ENCODE measurements at regions not wholly inside any gene's neighbourhood (a gene's known extent, or its start where the extent isn't known, plus 50 kb on each side); places are given as distances from the start of the nearest gene placed in this dataset.
"Not testable (repeated sequence)": the region's sequence is repeated elsewhere in the genome, so short reads cannot be mapped to it uniquely, and the experiment has no call there.

- no peak for DNase-seq
These were observed 791.8 kb upstream of the C9orf72 start for GRCh38 chr9:28365020-28365640.

- DNase-seq: no peak
These were observed 792.4 kb upstream of the C9orf72 start for GRCh38 chr9:28365728-28366127.

DNA sequence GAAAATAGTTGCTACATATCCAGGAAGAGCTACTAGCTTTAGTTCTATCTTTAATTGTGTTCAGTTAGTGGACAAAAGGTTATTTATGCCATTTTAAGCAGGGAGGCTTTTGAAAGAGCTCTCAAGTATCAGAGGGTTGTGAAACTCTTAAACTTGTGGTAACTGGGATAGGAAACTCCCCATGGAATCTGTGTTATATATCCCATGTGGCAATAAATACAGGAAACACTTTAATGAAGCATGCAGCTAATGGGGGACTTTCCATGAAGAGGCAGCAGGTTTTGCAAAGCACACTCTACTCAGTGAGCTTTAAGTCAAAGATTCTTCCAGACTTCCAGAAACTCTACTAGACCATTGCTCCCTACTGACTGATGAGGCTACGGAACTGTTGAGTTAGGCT lies 805.0 kb upstream of the C9orf72 start:
- DNase-seq: no peak

- DNase-seq: no peak
These were observed 805.8 kb upstream of the C9orf72 start for GRCh38 chr9:28379082-28379481.

GRCh38 chr9:28389411-28389810 lies 816.1 kb upstream of the C9orf72 start:
- no peak for DNase-seq

DNA sequence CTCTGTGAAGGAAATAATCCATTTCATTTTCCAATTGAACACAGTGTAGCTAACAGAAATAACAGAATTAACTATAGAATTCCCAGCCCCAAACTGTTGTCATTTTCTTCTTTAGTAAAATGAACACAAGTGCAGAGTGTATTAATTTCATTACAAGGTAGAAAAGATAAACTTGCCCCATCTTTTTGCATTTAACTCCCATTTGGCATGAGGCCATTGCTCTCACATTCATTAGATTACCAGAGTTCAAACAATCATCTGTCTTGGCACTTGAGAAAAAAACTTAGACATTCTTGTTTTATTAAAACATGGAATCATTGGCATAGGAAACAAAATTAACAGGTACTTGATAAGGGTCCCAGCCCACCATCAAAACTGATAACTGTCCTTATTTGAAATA lies 821.5 kb upstream of the C9orf72 start:
- no peak for DNase-seq

DNA sequence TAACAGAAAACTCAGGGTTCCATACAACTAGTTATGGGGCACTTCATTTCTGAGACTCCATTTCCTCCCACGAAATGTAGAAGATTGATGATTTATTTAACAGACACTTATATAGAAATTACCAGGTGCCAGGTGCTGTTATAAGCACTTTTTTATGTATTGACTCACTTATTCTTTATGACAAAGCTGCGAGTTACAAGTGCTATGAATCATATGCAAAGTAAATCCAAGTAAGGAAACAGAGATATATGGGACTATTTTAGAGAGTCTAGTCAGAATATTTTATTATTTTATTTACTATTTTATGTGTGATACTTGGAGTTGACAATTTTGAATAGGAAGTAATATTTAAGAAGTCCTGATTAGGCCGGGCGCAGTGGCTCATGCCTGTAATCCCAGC lies 822.8 kb upstream of the C9orf72 start:
- no peak for DNase-seq

DNA sequence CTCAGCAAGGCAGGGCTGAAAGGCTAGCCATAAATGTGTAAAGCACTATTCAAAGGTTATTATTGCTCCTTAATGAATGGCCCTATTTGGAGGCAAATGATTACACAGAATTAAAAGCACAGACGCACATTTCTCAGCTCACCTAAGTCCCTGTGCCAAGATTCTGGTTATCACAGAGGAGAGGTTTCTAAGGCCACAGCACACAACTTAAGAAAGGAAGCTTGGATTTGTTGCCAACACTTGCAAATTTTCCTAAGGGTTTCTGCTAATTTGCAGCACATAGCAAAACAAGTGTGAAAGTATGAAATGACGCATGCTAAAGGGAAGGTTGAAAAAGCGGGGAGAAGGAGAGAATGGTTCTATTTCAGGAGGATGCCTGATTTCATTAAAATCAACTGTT lies 834.1 kb upstream of the C9orf72 start:
- no peak for DNase-seq

- no peak for DNase-seq
These were observed 836.6 kb upstream of the C9orf72 start for GRCh38 chr9:28409919-28410318.

DNA sequence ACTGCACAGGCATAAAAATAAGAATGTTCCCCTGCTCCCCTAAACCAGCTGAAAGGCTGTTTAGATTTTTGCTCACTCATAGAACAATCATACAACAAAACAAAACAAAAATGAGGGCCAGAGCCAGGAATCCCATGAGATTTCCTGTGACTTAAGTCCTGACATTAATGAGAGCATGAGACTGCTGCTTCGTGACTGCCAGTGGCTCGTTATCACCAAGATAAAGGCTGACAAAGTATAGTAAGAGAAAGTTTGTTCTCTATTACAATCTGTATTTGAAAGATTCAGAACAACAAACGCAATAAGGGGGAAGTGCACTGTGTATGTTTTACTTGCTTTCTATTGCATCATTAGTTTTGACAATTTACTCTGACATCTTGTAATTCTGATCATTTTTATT lies 837.1 kb upstream of the C9orf72 start:
- no peak for DNase-seq

GRCh38 chr9:28413471-28413870 lies 840.2 kb upstream of the C9orf72 start:
- no peak for DNase-seq

DNA sequence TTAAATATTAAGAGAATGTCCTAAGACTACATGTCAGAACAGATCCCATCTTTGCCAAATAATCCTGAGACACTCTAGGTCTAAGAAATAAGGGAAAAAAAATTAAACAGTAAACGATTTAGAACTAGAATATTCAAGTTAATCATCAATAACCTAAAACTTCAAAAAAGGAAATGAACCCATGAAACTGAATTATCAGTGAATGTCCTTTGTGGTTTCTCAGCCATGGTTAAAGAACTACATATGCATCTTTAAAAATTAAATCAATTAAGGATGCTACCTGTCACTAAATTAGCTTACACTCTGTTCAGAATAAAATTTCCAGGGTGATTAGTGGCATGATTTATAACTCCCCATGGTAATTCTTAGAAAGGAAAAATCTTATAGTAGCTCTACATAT lies 850.0 kb upstream of the C9orf72 start:
- no peak for DNase-seq

- DNase-seq: no peak
These were observed 862.2 kb upstream of the C9orf72 start for GRCh38 chr9:28435456-28435855.

GRCh38 chr9:28439688-28440087 lies 866.4 kb upstream of the C9orf72 start:
- no peak for DNase-seq

DNA sequence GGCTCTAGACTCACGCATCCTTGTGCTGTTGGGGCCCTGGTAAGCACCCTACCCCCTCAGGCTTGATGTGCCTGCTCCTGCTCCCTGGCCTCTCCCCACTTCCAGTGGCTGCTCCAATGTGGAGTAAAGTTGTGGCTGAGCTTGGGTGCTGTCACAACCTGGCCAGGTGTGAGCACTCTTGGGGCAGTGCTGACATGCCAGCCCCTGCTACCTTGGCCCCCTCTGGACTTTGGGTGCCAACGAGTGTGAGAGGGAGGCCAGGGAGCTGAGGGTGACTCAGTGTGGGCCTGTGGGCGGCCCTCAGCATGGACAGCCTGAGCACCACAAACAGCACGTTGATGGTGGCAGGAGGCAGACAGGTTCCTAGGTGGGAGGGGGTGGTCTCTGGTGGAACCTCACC lies 870.2 kb upstream of the C9orf72 start:
- DNase-seq: no peak

DNA sequence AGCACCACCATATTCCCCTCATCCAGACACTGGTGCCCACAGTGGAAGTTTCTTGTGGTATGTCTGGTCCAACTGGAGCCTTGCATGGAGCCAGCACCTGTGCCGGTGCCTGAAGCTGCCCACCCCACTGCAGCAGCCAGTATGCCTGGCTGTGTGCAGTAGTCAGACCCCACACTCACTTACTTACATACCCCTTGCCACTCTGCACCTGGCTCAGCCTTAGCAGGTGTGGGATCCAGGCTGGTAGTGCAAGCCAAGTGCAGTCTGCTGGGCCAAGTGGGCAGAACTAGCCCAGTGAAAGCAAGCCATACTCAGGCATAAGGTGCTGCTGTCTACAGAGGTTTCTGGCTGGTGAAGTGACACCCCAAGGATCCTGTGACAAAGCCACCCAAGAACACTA lies 871.4 kb upstream of the C9orf72 start:
- DNase-seq: no peak

DNA sequence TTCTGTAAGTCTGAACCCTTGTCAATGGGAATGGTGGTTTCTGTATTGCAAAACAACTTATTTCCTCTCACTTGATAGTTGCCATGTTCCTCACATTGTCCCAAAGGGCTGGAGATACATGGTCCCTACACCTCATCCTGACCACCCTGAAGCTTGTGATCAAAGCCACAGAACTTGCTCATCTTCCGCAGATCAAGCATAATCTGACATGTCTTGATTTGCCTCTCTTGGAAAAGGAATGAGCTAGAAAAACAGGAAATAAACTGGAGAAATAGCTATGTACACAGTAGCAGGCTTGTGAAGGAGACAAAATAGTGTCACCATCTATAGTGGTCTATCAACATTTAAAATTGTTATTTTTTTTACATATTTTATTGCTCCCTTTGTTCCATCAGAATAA lies 871.9 kb upstream of the C9orf72 start:
- no peak for DNase-seq

DNA sequence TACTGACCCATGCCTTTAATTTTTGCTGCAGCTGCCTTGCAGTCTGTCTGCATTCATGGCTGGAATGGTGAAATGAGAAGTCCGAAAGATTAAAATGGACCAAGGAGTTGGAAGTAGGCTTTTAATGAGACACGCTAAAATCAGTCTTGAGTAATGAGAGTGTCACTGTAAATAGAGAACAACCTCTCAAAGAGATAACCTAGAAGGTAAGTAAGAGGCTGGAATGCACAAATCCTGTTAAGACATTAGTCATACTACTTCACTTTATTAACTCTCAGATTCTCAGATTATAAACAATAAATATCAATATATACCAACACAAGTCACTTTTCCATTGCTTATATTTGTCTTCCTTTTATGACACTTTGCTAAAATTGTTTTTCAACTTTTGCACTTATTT lies 880.6 kb upstream of the C9orf72 start:
- DNase-seq: no peak

DNA sequence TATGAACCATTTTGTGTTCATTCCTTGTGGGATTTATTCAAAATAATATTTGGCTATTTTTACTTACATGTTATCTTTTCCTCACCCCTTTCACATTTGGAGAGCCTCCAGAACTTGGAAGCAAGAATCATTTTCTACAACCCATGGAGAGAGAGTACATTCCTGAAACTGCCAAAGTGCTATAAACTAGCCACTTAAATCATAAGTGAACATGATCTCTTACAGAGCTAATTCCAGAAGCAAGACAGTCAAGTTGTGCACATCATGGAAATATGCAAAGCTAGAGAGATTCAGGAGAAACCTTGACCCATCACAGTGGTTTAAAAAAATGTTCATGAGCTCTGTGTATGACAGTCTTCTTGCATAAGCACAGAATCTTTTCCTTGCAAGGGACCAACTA lies 883.6 kb upstream of the C9orf72 start:
- no peak for DNase-seq

DNA sequence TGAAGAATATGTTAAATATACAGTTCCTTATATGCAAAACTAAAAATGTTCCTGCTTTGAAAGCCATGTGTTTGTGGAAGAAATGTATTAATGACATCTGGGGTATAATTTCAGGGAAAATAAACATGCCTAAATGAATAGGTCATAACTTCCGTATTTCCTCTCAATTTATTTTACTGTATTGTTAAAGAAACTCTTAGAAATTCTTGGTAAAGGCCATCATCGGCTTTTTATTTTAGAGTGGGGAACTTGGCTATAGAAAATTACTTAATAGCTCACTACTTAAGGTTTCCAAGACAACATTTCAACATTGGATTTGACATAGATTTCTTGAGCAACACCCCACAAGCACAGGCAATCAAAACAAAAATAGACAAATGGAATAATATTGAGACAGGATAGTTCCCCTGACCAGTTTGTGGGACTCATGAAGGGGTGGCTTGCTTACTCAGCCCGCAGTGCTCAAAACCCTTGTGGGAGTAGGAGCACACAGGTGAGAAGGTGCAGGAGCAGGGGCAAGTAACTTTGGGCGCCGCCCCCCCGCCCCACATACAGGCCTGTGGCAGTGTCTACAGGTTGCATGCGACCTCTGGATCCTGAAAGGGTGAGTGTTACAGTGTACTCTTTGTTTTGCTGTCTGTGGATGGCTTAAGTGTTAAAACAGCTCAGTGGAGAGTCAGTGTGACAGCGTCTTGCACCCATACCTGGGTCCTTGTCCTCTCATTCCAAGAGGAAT lies 891.4 kb upstream of the C9orf72 start:
- DNase-seq: no peak

DNA sequence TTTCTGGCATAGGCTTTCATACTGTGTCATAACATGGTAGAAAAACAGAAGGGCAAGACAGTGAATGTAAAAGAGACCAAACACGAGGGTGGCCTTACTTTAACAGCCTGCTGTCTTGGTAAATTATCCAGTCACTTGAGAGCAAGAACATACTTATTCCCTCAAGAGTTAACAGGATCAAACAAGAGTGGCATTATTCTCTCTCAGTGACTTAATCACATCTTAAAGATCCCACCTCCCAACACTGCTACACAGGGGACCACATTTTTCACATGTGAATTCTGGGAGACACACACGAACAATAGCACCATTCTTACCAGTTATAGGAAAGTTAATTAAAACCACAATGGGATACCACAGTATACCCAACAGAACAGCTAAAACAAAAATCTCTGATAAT lies 898.0 kb upstream of the C9orf72 start:
- DNase-seq: no peak

DNA sequence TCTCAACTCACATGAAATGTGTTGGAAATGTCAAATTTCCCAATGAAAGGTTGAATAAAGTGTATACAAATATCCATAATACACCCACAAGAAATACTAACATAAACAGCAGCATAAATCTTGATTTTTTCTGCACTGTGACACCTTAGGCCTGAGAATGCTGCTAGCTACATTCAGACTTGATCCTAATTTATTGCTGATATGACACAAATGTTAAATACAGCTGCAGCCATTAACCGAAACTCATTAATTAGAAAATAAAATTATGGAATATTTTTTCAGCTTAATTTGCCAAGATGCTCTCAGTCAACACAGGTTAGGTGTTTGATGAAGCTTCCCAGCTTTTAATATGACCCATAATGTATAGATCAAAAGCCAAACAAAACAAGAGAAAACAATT lies 914.3 kb upstream of the C9orf72 start:
- DNase-seq: no peak

- no peak for DNase-seq
These were observed 917.8 kb upstream of the C9orf72 start for GRCh38 chr9:28491121-28491520.

DNA sequence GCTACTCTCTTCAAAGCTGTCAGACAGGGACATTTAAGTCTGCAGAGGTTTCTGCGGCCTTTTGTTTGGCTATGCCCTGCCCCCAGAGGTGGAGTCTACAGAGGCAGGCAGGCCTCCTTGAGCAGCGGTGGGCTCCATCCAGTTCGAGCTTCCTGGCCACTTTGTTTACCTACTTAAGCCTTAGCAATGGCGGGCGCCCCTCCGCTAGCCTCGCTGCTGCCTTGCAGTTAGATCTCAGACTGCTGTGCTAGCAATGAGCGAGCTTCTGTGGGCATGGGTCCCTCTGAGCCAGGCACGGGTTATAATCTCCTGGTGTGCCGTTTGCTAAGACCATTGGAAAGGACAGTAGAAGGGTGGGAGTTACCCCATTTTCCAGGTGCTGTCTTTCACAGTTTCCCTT lies 924.9 kb upstream of the C9orf72 start:
- not testable (repeated sequence) for DNase-seq

GRCh38 chr9:28502189-28502588 lies 928.9 kb upstream of the C9orf72 start:
- DNase-seq: no peak
